K562 (cell line): ENCODE measurements at regions not wholly inside any gene's neighbourhood (a gene's known extent, or its start where the extent isn't known, plus 50 kb on each side); places are given as distances from the start of the nearest gene placed in this dataset.

Experiments used
- ATAC-seq: fragments of 200-7000 bp; cut with Tn5 transposase; 3 replicates; pipeline ENCODE4 v1.9.1; 2020; ENCODE audit warnings: moderate library complexity
- BruUV-seq: library from RNA; stranded (reverse); fragments of 400-500 nt; replicated peaks from 2 replicates; lab custom pipeline; 2021; lab: Mats Ljungman, UMichigan
- CTCF ChIA-PET: fragments of 300-600 bp; formaldehyde crosslinking; extraction: SDS; loops from one replicate; lab custom pipeline; 2021; ENCODE audit warnings: low intra/inter-chr PET ratio; lab: Yijun Ruan, JAX
- POLR2A ChIA-PET: fragments of 300-600, 350-650 bp; sonication (Branson Sonifier 250); formaldehyde crosslinking; extraction: SDS; loops from one replicate; lab custom pipeline; 2021; ENCODE audit warnings: antibody characterized with exemption, inconsistent platforms; lab: Yijun Ruan, JAX
- DNase-seq, 4 experiments: peaks; one replicate each; pipeline versions ENCODE4 v3.0.0 to v3.0.0-alpha.2; 2011 to 2018; ENCODE audit warnings: low spot score in 3 of 4, mixed read lengths in 3 of 4; ENCODE audit errors: extremely low read depth in 1 of 4
- FAIRE-seq: peaks from 2 replicates; lab custom pipeline; 2011; peaks lifted over from hg19 to GRCh38; lab: Jason Lieb, UNC
- H2AFZ ChIP-seq: 2 replicates; pipeline ENCODE4 v1.6.0; 2011; ENCODE audit warnings: low read depth, low read length, control low read depth, inconsistent platforms
- H3K27ac ChIP-seq: fragments of 200-600 bp; 3 replicates; pipeline ENCODE4 v1.8.0; 2011; ENCODE audit warnings: low read depth, mild to moderate bottlenecking, control low read depth, inconsistent platforms, low read length, moderate library complexity, mixed read lengths; ENCODE audit errors: extremely low read depth
- H3K27me3 ChIP-seq, 2 experiments: fragments of 300-600 bp in 1 of 2; 2 replicates in 1 of 2; 3 replicates in 1 of 2; pipeline versions ENCODE4 v1.6.0 to v1.8.0; 2011; ENCODE audit warnings: inconsistent platforms in 2 of 2, low read length in 2 of 2, mild to moderate bottlenecking in 1 of 2, mixed read lengths in 1 of 2, moderate library complexity in 1 of 2; ENCODE audit not compliant: control insufficient read depth in 2 of 2, insufficient read depth in 2 of 2
- H3K36me3 ChIP-seq: fragments of 300-600 bp; 3 replicates; pipeline ENCODE4 v1.8.0; 2011; ENCODE audit warnings: mild to moderate bottlenecking, low read length, inconsistent platforms; ENCODE audit not compliant: control insufficient read depth, insufficient read depth
- H3K4me1 ChIP-seq, 2 experiments: fragments of 200-600 bp in 1 of 2; replicated peaks in 1 of 2; 2 replicates in 1 of 2; 3 replicates in 1 of 2; pipeline versions ENCODE4 v1.5.1 to v1.8.0; 2011; ENCODE audit warnings: inconsistent platforms in 2 of 2, low read length in 2 of 2, mild to moderate bottlenecking in 1 of 2, mixed read lengths in 1 of 2, moderate library complexity in 1 of 2; ENCODE audit not compliant: control insufficient read depth in 2 of 2, insufficient read depth in 2 of 2
- H3K4me2 ChIP-seq: 2 replicates; pipeline ENCODE4 v1.6.1; 2011; ENCODE audit warnings: low read length, control low read depth, inconsistent platforms, mixed read lengths; ENCODE audit not compliant: insufficient read depth
- H3K4me3 ChIP-seq: fragments of 200-600 bp; sonication (generic), shearing (Covaris generic); 2 replicates; pipeline ENCODE4 v1.5.1; 2016; ENCODE audit warnings: control low read depth, inconsistent platforms
- H3K79me2 ChIP-seq: fragments of 200-600 bp; 3 replicates; pipeline ENCODE4 v1.8.0; 2011; ENCODE audit warnings: low read length, inconsistent platforms; ENCODE audit not compliant: control insufficient read depth, insufficient read depth
- H3K9ac ChIP-seq, 2 experiments: 2 replicates each; pipeline versions ENCODE4 v1.6.0 to v1.6.1; 2011; ENCODE audit warnings: low read depth in 2 of 2, low read length in 2 of 2, control low read depth in 1 of 2, inconsistent platforms in 1 of 2, mild to moderate bottlenecking in 1 of 2, mixed read lengths in 1 of 2; ENCODE audit not compliant: insufficient read depth in 1 of 2
- H3K9me1 ChIP-seq: one replicate; pipeline ENCODE4 v1.6.0; 2011; ENCODE audit warnings: inconsistent platforms, mild to moderate bottlenecking, low read length, moderate library complexity; ENCODE audit not compliant: control insufficient read depth, insufficient read depth
- H3K9me3 ChIP-seq: replicated peaks from 2 replicates; pipeline ENCODE4 v1.5.1; 2011; ENCODE audit warnings: low read depth, low read length, inconsistent platforms; ENCODE audit not compliant: control insufficient read depth, insufficient read depth
- H4K20me1 ChIP-seq: replicated peaks from 2 replicates; pipeline ENCODE4 v1.6.1; 2011; ENCODE audit warnings: low read length, inconsistent platforms, mixed read lengths; ENCODE audit not compliant: control insufficient read depth, insufficient read depth
- GTF2A2 ChIP-seq: IDR thresholded peaks from 2 replicates; pipeline ENCODE4 v1.6.1; 2016; ENCODE audit warnings: mild to moderate bottlenecking, missing genetic modification characterization, missing compliant biosample characterization
- HOMEZ ChIP-seq: fragments of 250-450 bp; sonication (Bioruptor Pico); IDR thresholded peaks from 2 replicates; pipeline ENCODE4 v1.4.0; 2020; ENCODE audit warnings: mild to moderate bottlenecking, moderate library complexity
- ILK ChIP-seq: fragments of 450-650 bp; IDR thresholded peaks from 2 replicates; pipeline ENCODE4 v1.6.1; 2016; ENCODE audit warnings: missing genetic modification characterization, low read depth, mild to moderate bottlenecking, missing compliant biosample characterization, moderate library complexity, borderline replicate concordance
- KLF1 ChIP-seq: fragments of 450-650 bp; IDR thresholded peaks from 2 replicates; pipeline ENCODE4 v1.6.1; 2016; ENCODE audit warnings: missing genetic modification characterization, missing compliant biosample characterization
- MCM2 ChIP-seq: fragments of 450-650 bp; IDR thresholded peaks from 2 replicates; pipeline ENCODE4 v1.6.1; 2017; ENCODE audit warnings: low read depth, mild to moderate bottlenecking
- MEF2D ChIP-seq: conservative IDR thresholded peaks from 2 replicates; pipeline ENCODE4 v1.6.1; 2016; ENCODE audit warnings: low read depth, missing genetic modification characterization, missing compliant biosample characterization
- POLR2AphosphoS5 ChIP-seq: IDR thresholded peaks from 2 replicates; pipeline ENCODE4 v1.6.1; 2011; ENCODE audit warnings: mild to moderate bottlenecking, low read depth, low read length, moderate library complexity; ENCODE audit not compliant: control insufficient read depth, insufficient read depth
- RB1 ChIP-seq: fragments of 450-650 bp; IDR thresholded peaks from 2 replicates; pipeline ENCODE4 v1.6.1; 2017; ENCODE audit warnings: low read depth, mild to moderate bottlenecking
- RBM14 ChIP-seq: fragments of 200-400 bp; formaldehyde crosslinking; IDR thresholded peaks from 2 replicates; pipeline ENCODE4 v1.6.1; 2018; ENCODE audit warnings: low read depth, mild to moderate bottlenecking, low read length, moderate library complexity, borderline replicate concordance; ENCODE audit not compliant: insufficient read depth
- RBM22 ChIP-seq: fragments of 200-400 bp; formaldehyde crosslinking; IDR thresholded peaks from 2 replicates; pipeline ENCODE4 v1.6.1; 2018; ENCODE audit warnings: low read length, low read depth; ENCODE audit not compliant: poor library complexity, severe bottlenecking
- XRCC3 ChIP-seq: fragments of 450-650 bp; IDR thresholded peaks from 2 replicates; pipeline ENCODE4 v1.6.1; 2017; ENCODE audit warnings: mild to moderate bottlenecking, moderate library complexity
- ZKSCAN8 ChIP-seq: fragments of 200-800 bp; sonication (Bioruptor generic); IDR thresholded peaks from 2 replicates; pipeline ENCODE4 v1.6.1; 2016; ENCODE audit warnings: missing genetic modification characterization, missing compliant biosample characterization
- ZNF224 ChIP-seq: sonication (generic); formaldehyde crosslinking; IDR thresholded peaks from 2 replicates; pipeline ENCODE4 v1.8.0; 2022; ENCODE audit warnings: mild to moderate bottlenecking, missing genetic modification reagents
- WGBS: fragments of 100-300 bp; shearing (Covaris generic); methylation state at CpG from one replicate; pipeline ENCODE4 v1.1.6; 2016; ENCODE audit warnings: low coverage, mixed read lengths; ENCODE audit not compliant: insufficient coverage; ENCODE audit errors: missing lambda C conversion rate; 5-methylcytosine and 5-hydroxymethylcytosine counted together
- in situ Hi-C: fragments of 300-500 bp; cut with MboI; formaldehyde crosslinking; loops from 4 replicates; pipeline ENCODE4 v1.15.0; 2018; ENCODE audit warnings: inconsistent platforms, mixed read lengths
- intact Hi-C: fragments of 100-400 bp; cut with micrococcal nuclease; formaldehyde crosslinking; loops from 2 replicates; pipeline ENCODE4 v1.14.2; 2022

- Histone ChIP-seq H3K36me3 (no peaks in the 10 kb centered on the region), H3K9me1 (no peaks in the 10 kb centered on the region), H3K27ac (no peak overlapping the region), H3K9ac (no peak overlapping the region), H3K4me2 (no peak overlapping the region), H3K9me3 (no peaks in the 10 kb centered on the region), H3K27me3 (no peaks in the 10 kb centered on the region), H3K79me2 (no peaks in the 10 kb centered on the region), H2AFZ (no peak overlapping the region), H3K4me3 (no peak overlapping the region), H3K4me1 (no peaks in the 10 kb centered on the region), H4K20me1 (no peaks in the 10 kb centered on the region)
- TF ChIP-seq MCM2 (no peak), POLR2AphosphoS5 (no peak), HOMEZ (CRISPR knock-in tag) (no peak), RBM14 (no peak), RB1 (no peak), GTF2A2 (tag) (no peak), ZNF224 (CRISPR knock-in tag) (no peak), RBM22 (no peak), ILK (tag) (no peak), ZKSCAN8 (no peak), KLF1 (no peak), XRCC3 (no peak), MEF2D (tag) (no peak)
- ChIA-PET POLR2A (no interaction called here), CTCF (no interaction called here)
- FAIRE-seq (no peak), ATAC-seq (no peak), DNase-seq (no peak)
- in situ Hi-C loops (no loop called here), intact Hi-C loops (no loop called here)
- WGBS, result 0% methylated on average over 3 of the region's 3 CpGs
- BruUV-seq, result no TSS peak
Measured at GRCh38 chrX:11954176-11954575, 184.1 kb upstream of the FRMPD4 start.
